RWPE2 (cell line): ENCODE measurements at regions not wholly inside any gene's neighbourhood (a gene's known extent, or its start where the extent isn't known, plus 50 kb on each side); places are given as distances from the start of the nearest gene placed in this dataset.

Experiments used
- ATAC-seq: fragments of 200-7000 bp; cut with Tn5 transposase; 3 replicates; pipeline ENCODE4 v1.9.1; 2021; ENCODE audit warnings: low read depth
- DNase-seq: peaks from one replicate; pipeline ENCODE4 v3.0.0-alpha.2; 2020; ENCODE audit warnings: low spot score
- H3K27ac ChIP-seq: fragments of 450-650 bp; 2 replicates; pipeline ENCODE4 v1.5.1; 2017; ENCODE audit warnings: mild to moderate bottlenecking; ENCODE audit not compliant: poor library complexity, severe bottlenecking
- H3K27me3 ChIP-seq: fragments of 250-450 bp; sonication (Bioruptor Pico); 2 replicates; pipeline ENCODE4 v1.5.1; 2021; ENCODE audit warnings: mild to moderate bottlenecking, moderate library complexity; ENCODE audit not compliant: insufficient read depth, poor library complexity, severe bottlenecking
- H3K36me3 ChIP-seq: fragments of 250-450 bp; sonication (Bioruptor Pico); 2 replicates; pipeline ENCODE4 v1.5.1; 2020; ENCODE audit warnings: low read depth, mild to moderate bottlenecking, moderate library complexity
- H3K4me1 ChIP-seq: fragments of 250-450 bp; sonication (Bioruptor Pico); 2 replicates; pipeline ENCODE4 v1.5.1; 2021; ENCODE audit warnings: mild to moderate bottlenecking, moderate library complexity; ENCODE audit not compliant: insufficient read depth, poor library complexity, severe bottlenecking
- H3K4me3 ChIP-seq: fragments of 250-450 bp; sonication (Bioruptor Pico); 2 replicates; pipeline ENCODE4 v1.5.1; 2021; ENCODE audit warnings: mild to moderate bottlenecking, moderate library complexity; ENCODE audit not compliant: severe bottlenecking
- H3K9me3 ChIP-seq: fragments of 250-450 bp; sonication (Bioruptor Pico); 2 replicates; pipeline ENCODE4 v1.5.1; 2021; ENCODE audit warnings: mild to moderate bottlenecking, moderate library complexity; ENCODE audit not compliant: severe bottlenecking
- CTCF ChIP-seq: fragments of 450-650 bp; IDR thresholded peaks from one replicate; pipeline ENCODE4 v1.5.1; 2017; ENCODE audit warnings: mild to moderate bottlenecking, moderate library complexity; ENCODE audit not compliant: poor library complexity, severe bottlenecking

- Histone ChIP-seq H3K27me3 (no peaks in the 10 kb centered on the region), H3K27ac (no peak overlapping the region), H3K4me1 (no peaks in the 10 kb centered on the region), H3K9me3 (no peaks in the 10 kb centered on the region), H3K36me3 (no peaks in the 10 kb centered on the region), H3K4me3 (no peak overlapping the region)
- DNase-seq, result no peak
- no peak for TF ChIP-seq CTCF
- ATAC-seq, result no peak
These were observed 295.2 kb downstream of the EPHA7 start for GRCh38 chr6:93124006-93124632.

- no peaks in the 10 kb centered on the region for H3K27me3 ChIP-seq
- TF ChIP-seq CTCF, result no peak
- no peak overlapping the region for H3K27ac ChIP-seq
- no peaks in the 10 kb centered on the region for H3K4me1 ChIP-seq
- ATAC-seq (no peak), DNase-seq (no peak)
- no peaks in the 10 kb centered on the region for H3K36me3 ChIP-seq
- no peaks in the 10 kb centered on the region for H3K9me3 ChIP-seq
- no peak overlapping the region for H3K4me3 ChIP-seq
These were observed 295.8 kb downstream of the EPHA7 start for GRCh38 chr6:93123585-93123984.

- DNase-seq, result no peak
- no peak for ATAC-seq
- no peak for TF ChIP-seq CTCF
- H3K27ac ChIP-seq, result no peak overlapping the region
- H3K36me3 ChIP-seq, result no peaks in the 10 kb centered on the region
- H3K4me1 ChIP-seq, result no peaks in the 10 kb centered on the region
- no peaks in the 10 kb centered on the region for H3K9me3 ChIP-seq
- no peak overlapping the region for H3K4me3 ChIP-seq
- H3K27me3 ChIP-seq, result no peaks in the 10 kb centered on the region
These were observed 299.1 kb downstream of the EPHA7 start for GRCh38 chr6:93120154-93120742.

GRCh38 chr6:93105907-93106306, 313.5 kb downstream of the EPHA7 start:
- Histone ChIP-seq H3K4me3 (no peak overlapping the region), H3K4me1 (no peaks in the 10 kb centered on the region), H3K9me3 (no peaks in the 10 kb centered on the region), H3K27ac (no peak overlapping the region), H3K36me3 (no peaks in the 10 kb centered on the region), H3K27me3 (no peaks in the 10 kb centered on the region)
- no peak for ATAC-seq
- TF ChIP-seq CTCF, result no peak
- DNase-seq, result no peak

GRCh38 chr6:93105017-93105416, 314.3 kb downstream of the EPHA7 start:
- DNase-seq, result no peak
- peak; percentile 54; the same call in 2 of the 3 replicates for ATAC-seq
- no peaks in the 10 kb centered on the region for H3K27me3 ChIP-seq
- H3K27ac ChIP-seq, result no peak overlapping the region
- TF ChIP-seq CTCF, result no peak
- H3K9me3 ChIP-seq, result no peaks in the 10 kb centered on the region
- no peaks in the 10 kb centered on the region for H3K36me3 ChIP-seq
- no peak overlapping the region for H3K4me3 ChIP-seq
- no peaks in the 10 kb centered on the region for H3K4me1 ChIP-seq
